DND-41 (cell line): ENCODE measurements at regions not wholly inside any gene's neighbourhood (a gene's known extent, or its start where the extent isn't known, plus 50 kb on each side); places are given as distances from the start of the nearest gene placed in this dataset.

Experiments
- ATAC-seq: fragments of 200-7000 bp; cut with Tn5 transposase; 3 replicates; pipeline ENCODE4 v1.9.1; 2021; ENCODE audit warnings: low read depth; ENCODE audit not compliant: insufficient read depth
- DNase-seq: peaks from one replicate; pipeline ENCODE4 v3.0.0-alpha.2; 2020
- H2AFZ ChIP-seq: 2 replicates; pipeline ENCODE4 v1.6.0; 2012; ENCODE audit warnings: low read depth, low read length
- H3K27ac ChIP-seq: 2 replicates; pipeline ENCODE4 v1.5.1; 2012; ENCODE audit warnings: low read length, inconsistent platforms
- H3K27me3 ChIP-seq: fragments of 200-600 bp; sonication (generic); 2 replicates; pipeline ENCODE4 v1.6.0; 2012; ENCODE audit warnings: low read length, mild to moderate bottlenecking, inconsistent platforms; ENCODE audit not compliant: insufficient read depth, poor library complexity
- H3K36me3 ChIP-seq: 2 replicates; pipeline ENCODE4 v1.5.1; 2012; ENCODE audit warnings: low read length, inconsistent platforms; ENCODE audit not compliant: insufficient read depth
- H3K4me1 ChIP-seq: 2 replicates; pipeline ENCODE4 v1.5.1; 2012; ENCODE audit warnings: mild to moderate bottlenecking, low read length; ENCODE audit not compliant: insufficient read depth
- H3K4me2 ChIP-seq: 2 replicates; pipeline ENCODE4 v1.6.0; 2012; ENCODE audit warnings: mild to moderate bottlenecking, moderate library complexity, low read length, inconsistent platforms; ENCODE audit not compliant: insufficient read depth
- H3K4me3 ChIP-seq, 2 experiments: fragments of 200-600 bp in 1 of 2; shearing (Covaris generic) in 1 of 2; 2 replicates each; pipeline ENCODE4 v1.5.1; 2012 to 2016; ENCODE audit warnings: inconsistent platforms in 2 of 2, low read length in 2 of 2, mild to moderate bottlenecking in 2 of 2, low read depth in 1 of 2, moderate library complexity in 1 of 2
- H3K79me2 ChIP-seq: 2 replicates; pipeline ENCODE4 v1.6.0; 2012; ENCODE audit warnings: low read length, inconsistent platforms; ENCODE audit not compliant: insufficient read depth
- H3K9ac ChIP-seq: 2 replicates; pipeline ENCODE4 v1.6.0; 2012; ENCODE audit warnings: low read depth, mild to moderate bottlenecking, inconsistent platforms, low read length, moderate library complexity
- H3K9me3 ChIP-seq: 2 replicates; pipeline ENCODE4 v1.5.1; 2012; ENCODE audit warnings: low read length, moderate library complexity, mild to moderate bottlenecking, inconsistent platforms; ENCODE audit not compliant: insufficient read depth, severe bottlenecking
- H4K20me1 ChIP-seq: 2 replicates; pipeline ENCODE4 v1.6.0; 2012; ENCODE audit warnings: low read length; ENCODE audit not compliant: insufficient read depth
- CTCF ChIP-seq: IDR thresholded peaks from 2 replicates; pipeline ENCODE4 v1.5.1; 2012; ENCODE audit warnings: borderline replicate concordance, low read length, moderate library complexity, mild to moderate bottlenecking; ENCODE audit not compliant: poor library complexity, severe bottlenecking; ENCODE audit errors: extremely low read depth
- EZH2 ChIP-seq: IDR thresholded peaks from 3 replicates; pipeline ENCODE4 v1.6.1; 2012; ENCODE audit warnings: borderline replicate concordance, low read depth, mild to moderate bottlenecking, moderate library complexity, low read length, inconsistent platforms; ENCODE audit not compliant: severe bottlenecking

- ATAC-seq (no peak), DNase-seq (no peak)
- Histone ChIP-seq H4K20me1 (no peaks in the 10 kb centered on the region), H3K4me1 (no peaks in the 10 kb centered on the region), H3K4me3 (no peak overlapping the region), H3K36me3 (no peaks in the 10 kb centered on the region), H3K9ac (no peak overlapping the region), H3K27ac (no peak overlapping the region), H3K79me2 (no peaks in the 10 kb centered on the region), H3K27me3 (no peaks in the 10 kb centered on the region), H2AFZ (no peak overlapping the region), H3K9me3 (no peaks in the 10 kb centered on the region), H3K4me2 (no peak overlapping the region)
- TF ChIP-seq EZH2 (no peak), CTCF (no peak)
These were observed 597.9 kb downstream of the PDCD6IP start for GRCh38 chr3:34396288-34396687.

- no peaks in the 10 kb centered on the region for H3K36me3 ChIP-seq
- no peak overlapping the region for H2AFZ ChIP-seq
- no peaks in the 10 kb centered on the region for H3K27me3 ChIP-seq
- no peak for ATAC-seq
- no peaks in the 10 kb centered on the region for H3K9me3 ChIP-seq
- no peak overlapping the region for H3K4me2 ChIP-seq
- no peaks in the 10 kb centered on the region for H3K4me1 ChIP-seq
- no peak overlapping the region for H3K4me3 ChIP-seq
- H3K27ac ChIP-seq = no peak overlapping the region
- TF ChIP-seq CTCF = no peak
- TF ChIP-seq EZH2 = no peak
- no peak for DNase-seq
- no peaks in the 10 kb centered on the region for H4K20me1 ChIP-seq
- no peaks in the 10 kb centered on the region for H3K79me2 ChIP-seq
- H3K9ac ChIP-seq = no peak overlapping the region
These were observed 598.5 kb downstream of the PDCD6IP start for GRCh38 chr3:34396956-34397355.

- no peak overlapping the region for H3K27ac ChIP-seq
- H3K4me2 ChIP-seq = no peak overlapping the region
- H4K20me1 ChIP-seq = no peaks in the 10 kb centered on the region
- H3K4me3 ChIP-seq = no peak overlapping the region
- ATAC-seq (no peak), DNase-seq (no peak)
- H3K9ac ChIP-seq = no peak overlapping the region
- TF ChIP-seq EZH2 (no peak), CTCF (no peak)
- no peaks in the 10 kb centered on the region for H3K4me1 ChIP-seq
- no peaks in the 10 kb centered on the region for H3K36me3 ChIP-seq
- no peaks in the 10 kb centered on the region for H3K79me2 ChIP-seq
- no peaks in the 10 kb centered on the region for H3K27me3 ChIP-seq
- H2AFZ ChIP-seq = no peak overlapping the region
- no peaks in the 10 kb centered on the region for H3K9me3 ChIP-seq
These were observed 601.0 kb downstream of the PDCD6IP start for GRCh38 chr3:34399401-34399800.

- Histone ChIP-seq H3K4me3 (no peak overlapping the region), H3K4me2 (no peak overlapping the region)
- TF ChIP-seq EZH2 (no peak), CTCF (no peak)
These were observed 606.7 kb downstream of the PDCD6IP start for GRCh38 chr3:34405159-34405558.

More at GRCh38 chr3:34405159-34405558, 606.7 kb downstream of the PDCD6IP start:
- H3K36me3 ChIP-seq = no peaks in the 10 kb centered on the region
- no peaks in the 10 kb centered on the region for H3K79me2 ChIP-seq
- no peak overlapping the region for H3K27ac ChIP-seq
- no peak overlapping the region for H3K9ac ChIP-seq
- DNase-seq (no peak), ATAC-seq (no peak)
- no peaks in the 10 kb centered on the region for H3K4me1 ChIP-seq
- H2AFZ ChIP-seq = no peak overlapping the region
- H4K20me1 ChIP-seq = no peaks in the 10 kb centered on the region
- no peaks in the 10 kb centered on the region for H3K27me3 ChIP-seq
- H3K9me3 ChIP-seq = no peaks in the 10 kb centered on the region
